GM19043 (cell line): ENCODE measurements at regions not wholly inside any gene's neighbourhood (a gene's known extent, or its start where the extent isn't known, plus 50 kb on each side); places are given as distances from the start of the nearest gene placed in this dataset.
"Not testable (repeated sequence)": the region's sequence is repeated elsewhere in the genome, so short reads cannot be mapped to it uniquely, and the experiment has no call there.

ENCODE experiments used
- ATAC-seq: cut with Tn5 transposase; IDR thresholded peaks from one replicate; pipeline ENCODE4 v1.9.1; 2021; ENCODE audit warnings: low read depth; ENCODE audit not compliant: unreplicated experiment

DNA sequence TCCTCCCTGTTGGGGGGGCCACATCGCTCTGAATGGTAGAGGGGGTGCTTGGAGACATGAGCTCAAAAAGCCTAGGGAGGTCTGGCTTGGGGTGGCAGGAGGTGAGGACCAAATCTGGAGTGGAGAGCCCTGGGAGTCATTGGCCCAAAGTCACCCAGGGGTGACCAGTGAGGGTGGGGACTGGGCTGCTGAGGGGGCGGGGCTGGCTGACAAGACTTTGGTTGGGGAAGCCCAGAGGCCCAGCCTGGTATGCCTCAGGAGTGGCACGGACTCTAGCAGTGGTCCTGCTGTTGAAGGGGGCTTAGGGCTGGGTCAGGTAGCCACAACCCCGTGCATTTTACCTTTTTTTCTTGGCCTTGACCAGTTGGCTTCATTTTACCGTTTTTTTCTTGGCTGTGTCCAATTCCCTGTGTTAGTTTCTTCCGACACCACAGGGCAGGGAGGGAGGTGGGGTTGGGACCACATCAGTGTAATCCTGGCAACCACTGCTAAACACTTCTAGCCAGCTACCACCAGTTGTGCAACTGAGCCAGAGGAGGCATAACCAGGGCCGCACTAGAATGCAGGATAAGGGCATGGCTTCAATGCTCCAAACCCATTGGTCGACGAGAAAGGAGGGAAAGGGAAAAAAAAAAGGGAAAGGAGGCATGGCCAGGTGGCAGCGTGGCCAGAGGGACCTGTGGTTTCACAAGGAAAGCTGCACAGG is 105.3 kb upstream of the C2CD4B start:
- ATAC-seq = no peak

DNA sequence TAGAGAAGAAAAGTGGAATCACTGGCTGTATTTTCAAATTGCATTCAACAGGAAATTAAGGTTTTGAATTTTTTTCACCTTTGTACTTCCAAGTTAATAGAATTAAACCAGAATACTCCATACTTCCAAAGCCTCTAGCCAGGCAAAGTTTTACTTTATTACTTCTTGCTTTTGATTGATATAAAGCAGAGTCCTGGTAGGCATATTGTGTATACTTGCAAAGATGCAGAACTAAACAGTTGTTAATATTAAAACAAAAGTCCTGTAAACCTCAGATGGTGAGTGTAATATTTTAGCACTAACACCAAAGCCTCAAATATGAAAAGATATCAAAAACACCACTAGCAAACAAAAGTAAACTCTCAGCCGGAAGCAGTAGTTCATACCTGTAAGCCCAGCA is 107.2 kb upstream of the C2CD4B start:
- ATAC-seq = no peak

DNA sequence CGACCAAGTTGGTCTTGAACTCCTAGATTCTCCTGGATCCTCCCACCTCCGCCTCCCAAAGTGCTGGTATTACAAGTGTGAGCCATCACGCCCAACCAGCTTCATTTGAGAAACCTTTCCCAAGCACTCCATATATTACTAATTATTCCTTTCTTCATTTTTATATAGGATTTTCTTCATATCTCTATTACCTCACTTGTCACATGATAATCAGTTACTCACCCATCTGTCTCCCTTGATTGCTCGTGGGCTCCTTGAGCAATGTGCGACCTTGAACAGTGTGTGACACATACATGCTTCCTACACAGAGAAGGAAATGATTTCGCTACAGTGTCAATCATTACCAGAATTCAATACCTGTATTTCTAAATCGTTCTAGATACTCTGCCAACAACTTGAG is 110.7 kb upstream of the C2CD4B start:
- ATAC-seq = no peak

DNA sequence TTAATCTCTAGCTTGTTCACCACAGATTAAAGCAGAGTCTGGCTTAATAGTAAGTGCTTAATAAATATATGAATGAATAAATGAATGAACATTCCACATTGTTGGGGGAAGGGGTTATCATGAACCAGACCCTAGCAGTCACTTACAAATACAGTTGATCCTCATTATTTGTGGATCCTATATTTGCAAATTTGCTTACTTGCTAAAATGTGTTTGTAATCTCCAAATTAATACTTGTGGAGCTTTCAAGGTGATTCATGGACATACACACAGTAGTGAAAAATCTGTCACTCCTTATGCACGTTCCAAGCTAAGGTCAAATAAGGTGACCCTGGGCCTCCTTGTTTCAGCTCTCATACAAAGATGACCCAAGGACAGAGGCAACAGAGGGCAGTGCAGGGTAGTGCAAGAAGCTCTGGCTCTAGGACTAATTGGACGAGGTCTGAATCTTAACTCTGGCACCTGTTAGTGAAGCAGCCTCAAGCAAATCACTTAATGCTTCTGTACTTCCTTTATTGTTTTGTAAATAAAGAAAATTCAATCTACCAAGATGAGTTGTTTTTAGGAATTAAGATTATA is 112.8 kb upstream of the C2CD4B start:
- no peak for ATAC-seq

GRCh38 chr15:62278534-62278933 is 113.4 kb upstream of the C2CD4B start:
- no peak for ATAC-seq

DNA sequence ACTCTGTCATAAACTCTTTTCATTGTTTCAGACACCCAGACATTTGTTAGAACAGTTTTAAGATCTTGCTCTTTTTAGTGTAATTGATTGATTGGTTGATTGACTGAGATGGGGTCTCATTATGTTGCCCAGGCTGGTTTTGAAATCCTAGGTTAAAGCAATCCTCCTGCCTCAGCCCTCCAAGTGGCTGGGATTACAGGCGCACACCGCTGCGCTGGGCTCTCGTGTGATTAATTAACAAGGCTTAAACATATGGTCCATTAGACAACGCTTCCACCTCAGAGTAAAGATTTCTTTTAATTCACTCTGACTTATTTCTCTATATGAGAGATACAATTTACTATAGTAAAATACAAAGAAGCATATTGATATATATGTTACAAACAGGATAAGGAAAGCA is 114.0 kb upstream of the C2CD4B start:
- ATAC-seq = no peak

DNA sequence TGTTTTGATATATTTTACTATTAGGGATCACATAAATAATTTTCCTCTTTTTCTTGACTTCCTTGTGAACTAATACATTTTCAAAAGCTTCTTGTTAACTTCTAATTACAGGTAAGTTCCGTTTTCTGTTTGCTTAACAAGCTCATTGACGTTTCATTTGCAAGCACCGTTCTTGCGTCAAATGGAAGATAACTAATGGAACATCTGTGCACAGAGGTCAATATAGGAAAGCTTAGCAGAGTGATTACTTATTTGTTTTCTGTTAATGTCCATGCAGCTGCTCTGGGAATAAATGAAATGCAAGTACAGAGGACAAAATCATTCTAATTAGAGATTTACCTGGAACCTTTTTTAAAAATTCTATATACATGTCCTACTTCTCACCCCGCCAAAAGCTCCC is 115.5 kb upstream of the C2CD4B start:
- no peak for ATAC-seq

DNA sequence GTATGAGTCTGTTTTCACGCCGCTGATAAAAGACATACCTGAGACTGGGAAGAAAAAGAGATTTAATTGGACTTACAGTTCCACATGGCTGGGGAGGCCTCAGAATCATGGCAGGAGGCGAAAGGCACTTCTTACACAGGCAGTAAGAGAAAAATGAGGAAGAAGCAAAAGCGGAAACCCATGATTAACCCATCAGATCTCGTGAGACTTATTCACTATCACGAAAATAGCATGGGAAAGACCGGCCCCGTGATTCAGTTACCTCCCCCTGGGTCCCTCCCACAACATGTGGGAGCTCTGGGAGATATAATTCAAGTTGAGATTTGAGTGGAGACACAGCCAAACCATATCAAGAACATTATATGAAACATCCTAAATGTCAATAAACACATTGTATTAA is 116.7 kb upstream of the C2CD4B start:
- not testable (repeated sequence) for ATAC-seq

DNA sequence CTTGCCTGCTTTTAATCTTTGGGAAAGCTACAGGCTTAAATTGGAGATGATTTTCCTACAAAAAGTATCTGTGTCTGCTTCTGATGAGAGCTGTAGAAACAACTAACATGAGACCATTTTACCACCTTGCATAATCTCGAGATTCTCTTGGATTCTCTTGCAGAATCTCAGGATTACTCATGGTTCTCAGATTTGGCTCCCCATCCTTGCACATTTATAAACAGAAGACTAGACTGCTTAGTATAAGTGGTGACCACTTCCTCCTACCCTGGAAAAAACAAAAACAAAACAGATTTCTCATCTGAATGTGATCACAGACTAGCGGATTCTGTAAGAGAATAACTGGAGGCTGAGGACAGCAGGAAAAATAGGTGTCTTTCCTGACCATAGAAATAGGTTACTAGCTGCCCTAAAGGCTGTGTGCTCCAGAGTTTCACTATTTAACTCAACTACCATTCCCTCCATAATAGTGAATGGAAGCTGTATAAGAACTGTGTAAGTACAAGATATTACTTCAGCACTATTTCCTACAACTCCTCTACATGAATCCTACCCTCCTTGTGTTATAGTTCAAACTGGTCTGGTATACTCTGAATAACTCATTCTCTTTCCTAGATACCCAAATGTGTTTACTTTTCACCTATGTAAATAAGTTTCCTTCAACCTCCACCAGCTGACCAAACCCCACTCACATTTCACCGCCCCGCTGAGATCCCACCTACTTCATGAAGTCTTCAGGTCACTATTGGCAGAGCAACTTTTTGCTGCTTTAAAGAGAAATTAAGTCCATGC is 122.2 kb upstream of the C2CD4B start:
- no peak for ATAC-seq

DNA sequence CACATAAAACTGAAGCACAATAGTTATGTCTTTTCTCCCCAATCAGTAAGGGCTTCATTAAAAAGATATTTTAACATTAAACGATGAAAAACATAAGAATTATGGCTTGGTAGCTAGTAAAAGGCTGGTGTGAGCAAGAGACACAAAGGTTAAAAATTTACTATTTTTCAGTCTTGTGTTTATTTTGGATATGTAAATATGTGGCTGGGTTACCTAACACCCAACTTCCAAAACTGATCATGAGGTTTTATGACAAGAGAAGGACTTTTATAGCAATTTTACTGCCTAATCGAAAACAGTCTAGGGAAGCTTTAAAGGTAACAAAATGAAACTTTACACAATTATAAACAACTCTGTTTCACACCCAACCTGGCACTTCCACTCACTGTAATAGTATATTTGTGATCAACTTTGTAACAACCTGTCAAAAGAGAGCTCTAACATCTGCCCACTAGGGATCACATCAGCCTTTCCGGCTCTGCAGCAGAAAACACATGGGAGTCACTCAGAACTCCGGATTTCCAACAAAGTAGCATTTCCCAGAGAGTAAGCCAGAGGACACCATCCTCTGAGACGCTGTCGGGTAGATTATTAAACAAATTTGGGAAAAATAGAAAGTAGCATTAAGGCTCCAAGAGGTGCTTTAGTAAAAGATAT is 123.4 kb upstream of the C2CD4B start:
- ATAC-seq = no peak

DNA sequence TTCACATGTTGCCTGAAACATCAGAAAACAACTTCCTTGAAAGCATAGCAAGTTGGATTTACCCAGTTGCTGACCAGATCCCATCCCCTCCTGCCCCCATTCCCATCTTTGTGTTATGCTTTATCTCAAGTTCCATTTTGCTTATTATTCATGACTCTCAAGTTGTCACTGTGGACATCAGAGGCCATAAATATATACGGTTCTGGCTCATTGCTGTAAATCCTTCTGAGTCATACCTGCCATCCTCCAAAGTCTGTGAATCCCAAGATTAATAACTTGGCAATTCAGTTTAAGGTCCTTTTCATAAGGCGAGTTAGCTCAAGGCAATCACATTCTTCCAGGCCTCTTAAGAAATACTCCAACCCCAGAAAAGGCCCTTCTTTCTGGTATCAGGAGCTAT is 126.2 kb upstream of the C2CD4B start:
- ATAC-seq = no peak

DNA sequence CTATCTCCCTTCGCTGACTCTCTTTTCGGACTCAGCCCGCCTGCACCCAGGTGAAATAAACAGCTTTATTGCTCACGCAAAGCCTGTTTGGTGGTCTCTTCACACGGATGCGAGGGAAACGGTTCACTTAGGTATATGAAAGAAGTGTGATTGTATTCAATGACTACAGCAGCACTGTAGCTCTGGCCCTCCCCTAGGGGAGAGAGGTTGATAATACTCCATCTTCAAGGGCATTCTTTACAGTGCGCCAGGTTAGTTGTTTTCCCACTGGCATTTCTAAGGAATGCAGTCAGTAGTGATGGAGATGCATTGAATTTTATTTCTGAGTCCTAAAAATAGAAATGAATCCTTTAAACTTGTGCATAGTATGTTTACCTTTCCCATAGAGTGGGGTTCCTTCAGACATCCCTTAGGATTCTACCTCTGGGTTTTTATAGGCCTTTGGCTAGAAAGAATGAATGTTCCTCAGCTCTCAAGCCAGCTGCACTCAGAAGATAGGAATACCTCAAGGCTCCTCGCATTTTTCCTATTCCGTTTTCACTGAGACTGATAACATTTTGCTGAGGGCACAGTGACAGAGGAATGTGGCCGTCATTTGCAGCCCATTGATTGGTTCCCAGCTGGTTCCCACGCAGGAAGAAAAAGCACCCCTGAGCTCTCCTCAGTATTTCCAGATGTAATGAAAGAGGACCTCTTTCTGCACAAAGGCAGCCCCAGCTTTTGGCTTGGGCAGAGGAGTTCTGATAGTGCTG is 131.8 kb upstream of the C2CD4B start:
- no peak for ATAC-seq

DNA sequence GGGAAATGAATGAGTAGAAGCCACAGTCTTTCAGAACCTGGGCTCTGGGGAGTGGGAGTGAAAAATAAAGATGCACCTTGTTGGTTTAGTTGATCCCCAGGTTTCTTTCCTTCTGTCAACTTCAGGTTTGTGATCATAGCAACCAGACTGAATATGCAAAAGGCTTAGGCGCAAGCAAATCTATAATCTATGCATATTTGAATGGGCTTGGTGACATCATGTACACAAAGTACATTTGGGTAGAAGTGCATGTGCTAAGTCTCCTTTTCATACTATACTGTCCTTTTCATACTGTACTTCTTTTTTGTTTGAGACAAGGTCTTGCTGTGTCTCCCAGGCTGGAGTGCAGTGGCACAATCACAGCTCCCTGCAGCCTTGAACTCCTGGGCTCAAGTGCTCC is 132.4 kb upstream of the C2CD4B start:
- no peak for ATAC-seq

- no peak for ATAC-seq
Observed at GRCh38 chr15:62297933-62298332, 132.8 kb upstream of the C2CD4B start.

GRCh38 chr15:62298811-62299210 is 133.7 kb upstream of the C2CD4B start:
- ATAC-seq = no peak

GRCh38 chr15:62299541-62299940 is 134.5 kb upstream of the C2CD4B start:
- no peak for ATAC-seq

DNA sequence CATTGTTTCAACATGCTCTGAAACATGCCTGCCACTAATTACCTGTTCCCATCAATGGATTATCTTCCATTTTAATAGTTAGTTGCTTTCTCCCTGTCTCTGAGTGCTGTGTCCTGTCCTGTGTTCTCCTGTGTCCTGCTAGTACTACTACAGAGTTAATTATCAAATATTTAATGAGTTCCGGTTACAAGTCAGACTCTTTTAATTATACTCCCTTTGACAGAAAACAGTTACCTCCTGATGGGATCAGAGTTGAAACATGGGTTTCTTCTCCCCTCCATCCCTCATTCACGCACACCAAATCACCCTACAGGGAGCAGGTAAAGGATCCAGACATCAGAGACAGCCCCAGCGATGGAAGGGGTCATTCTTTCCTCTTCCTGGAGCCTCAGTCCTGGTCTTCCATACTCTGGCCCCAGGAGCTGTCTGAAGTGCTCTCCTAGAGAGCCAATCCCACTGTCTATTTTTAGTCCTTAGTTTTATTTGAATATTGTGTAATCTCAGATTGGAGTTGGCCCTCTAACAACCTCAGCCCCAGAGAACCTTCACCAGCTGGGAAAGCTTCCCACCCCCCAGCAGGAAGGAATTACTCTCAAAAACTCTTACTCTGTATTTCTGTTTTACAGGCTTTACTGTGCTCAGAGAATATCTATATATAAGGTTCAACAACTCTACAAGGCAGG is 137.0 kb upstream of the C2CD4B start:
- no peak for ATAC-seq

- ATAC-seq = no peak
Observed at GRCh38 chr15:62306851-62307504, 141.9 kb upstream of the C2CD4B start.

GRCh38 chr15:62307551-62307950 is 142.5 kb upstream of the C2CD4B start:
- no peak for ATAC-seq
